Endothelial cell of umbilical vein (primary cell): ENCODE measurements at regions not wholly inside any gene's neighbourhood (a gene's known extent, or its start where the extent isn't known, plus 50 kb on each side); places are given as distances from the start of the nearest gene placed in this dataset.

ENCODE experiments used
- BruUV-seq: library from RNA; stranded (reverse); fragments of 400-500 nt; replicated peaks from 2 replicates; lab custom pipeline; 2021; lab: Mats Ljungman, UMichigan
- CTCF ChIA-PET: fragments of 300-600, 350-600 bp; sonication (Branson Sonifier 250); formaldehyde crosslinking; loops from one replicate; lab custom pipeline; 2021; ENCODE audit warnings: antibody characterized with exemption, inconsistent platforms; lab: Charles Lee
- POLR2A ChIA-PET: fragments of 300-600, 350-600 bp; sonication (Branson Sonifier 250); formaldehyde crosslinking; loops from one replicate; lab custom pipeline; 2021; ENCODE audit warnings: antibody characterized with exemption, inconsistent platforms; lab: Charles Lee
- DNase-seq: peaks from one replicate; pipeline ENCODE4 v3.0.0-alpha.2; 2011; ENCODE audit warnings: low read depth, low spot score
- FAIRE-seq: peaks from 2 replicates; lab custom pipeline; 2011; peaks lifted over from hg19 to GRCh38; lab: Jason Lieb, UNC
- H2AFZ ChIP-seq: 2 replicates; pipeline ENCODE4 v1.6.0; 2012; ENCODE audit warnings: low read depth, low read length, control low read depth, inconsistent platforms
- H3K27ac ChIP-seq: 2 replicates; pipeline ENCODE4 v1.5.1; 2011; ENCODE audit warnings: low read depth, mild to moderate bottlenecking, control low read depth, low read length, moderate library complexity; ENCODE audit not compliant: insufficient read depth
- H3K27me3 ChIP-seq, 2 experiments: 2 replicates each; pipeline versions ENCODE4 v1.6.0 to v1.6.1; 2011; ENCODE audit warnings: low read length in 2 of 2, mixed read lengths in 1 of 2; ENCODE audit not compliant: control insufficient read depth in 2 of 2, insufficient read depth in 2 of 2
- H3K36me3 ChIP-seq, 2 experiments: 2 replicates in 1 of 2; 3 replicates in 1 of 2; pipeline ENCODE4 v1.5.1; 2011; ENCODE audit warnings: low read length in 2 of 2, mild to moderate bottlenecking in 1 of 2, moderate library complexity in 1 of 2; ENCODE audit not compliant: control insufficient read depth in 2 of 2, insufficient read depth in 2 of 2; ENCODE audit errors: extremely low read depth in 1 of 2
- H3K4me1 ChIP-seq: 3 replicates; pipeline ENCODE4 v1.5.1; 2011; ENCODE audit warnings: mild to moderate bottlenecking, low read length; ENCODE audit not compliant: control insufficient read depth, insufficient read depth; ENCODE audit errors: extremely low read depth
- H3K4me2 ChIP-seq: 2 replicates; pipeline ENCODE4 v1.6.1; 2011; ENCODE audit warnings: low read length, control low read depth, mixed read lengths; ENCODE audit not compliant: insufficient read depth
- H3K4me3 ChIP-seq, 3 experiments: fragments of 200-600 bp in 1 of 3; sonication (generic), shearing (Covaris generic) in 1 of 3; replicated peaks in 1 of 3; 2 replicates each; pipeline ENCODE4 v1.5.1; 2011 to 2016; ENCODE audit warnings: control low read depth in 3 of 3, low read length in 3 of 3, mild to moderate bottlenecking in 2 of 3, inconsistent platforms in 1 of 3, low read depth in 1 of 3, moderate library complexity in 1 of 3; ENCODE audit not compliant: insufficient read depth in 1 of 3
- H3K79me2 ChIP-seq: 2 replicates; pipeline ENCODE4 v1.6.0; 2012; ENCODE audit warnings: low read length, inconsistent platforms; ENCODE audit not compliant: control insufficient read depth, insufficient read depth
- H3K9ac ChIP-seq: replicated peaks from 2 replicates; pipeline ENCODE3; 2011; ENCODE audit warnings: low read length, control low read depth; ENCODE audit not compliant: insufficient read depth; ENCODE audit errors: extremely low read depth
- H3K9me1 ChIP-seq: replicated peaks from 3 replicates; pipeline ENCODE4 v1.6.0; 2011; ENCODE audit warnings: mild to moderate bottlenecking, low read length; ENCODE audit not compliant: control insufficient read depth, insufficient read depth; ENCODE audit errors: extremely low read depth
- H3K9me3 ChIP-seq: replicated peaks from 2 replicates; pipeline ENCODE4 v1.5.1; 2012; ENCODE audit warnings: low read length, inconsistent platforms; ENCODE audit not compliant: control insufficient read depth, insufficient read depth
- H4K20me1 ChIP-seq: replicated peaks from 2 replicates; pipeline ENCODE3; 2011; ENCODE audit warnings: mild to moderate bottlenecking, low read length; ENCODE audit not compliant: control insufficient read depth, insufficient read depth; ENCODE audit errors: extremely low read depth
- CTCF ChIP-seq, 2 donors: IDR thresholded peaks; 1 replicate in 1 of 2; 2 replicates in 1 of 2; pipeline ENCODE4 v1.5.1; 2011; ENCODE audit warnings: low read length in 2 of 2, mild to moderate bottlenecking in 2 of 2, moderate library complexity in 2 of 2, control low read depth in 1 of 2, inconsistent platforms in 1 of 2, low read depth in 1 of 2; ENCODE audit not compliant: insufficient read depth in 1 of 2; ENCODE audit errors: extremely low read depth in 1 of 2
- EZH2 ChIP-seq: IDR thresholded peaks from 2 replicates; pipeline ENCODE4 v1.6.1; 2012; ENCODE audit warnings: borderline replicate concordance, low read depth, mild to moderate bottlenecking, moderate library complexity, low read length, inconsistent platforms; ENCODE audit not compliant: severe bottlenecking
- FOS ChIP-seq: IDR thresholded peaks from 2 replicates; pipeline ENCODE4 v1.6.1; 2011; ENCODE audit warnings: mild to moderate bottlenecking, low read length, moderate library complexity, borderline replicate concordance; ENCODE audit not compliant: insufficient read depth
- GATA2 ChIP-seq: IDR thresholded peaks from 2 replicates; pipeline ENCODE4 v1.7.0; 2011; ENCODE audit warnings: low read depth, mild to moderate bottlenecking, moderate library complexity, mixed read lengths, low read length; ENCODE audit not compliant: insufficient read length, insufficient read depth
- JUN ChIP-seq: IDR thresholded peaks from 2 replicates; pipeline ENCODE4 v1.6.1; 2011; ENCODE audit warnings: borderline replicate concordance, low read depth; ENCODE audit not compliant: insufficient read length, insufficient read depth
- MAX ChIP-seq: IDR thresholded peaks from 2 replicates; pipeline ENCODE4 v1.6.1; 2011; ENCODE audit not compliant: insufficient read depth, insufficient read length
- MYC ChIP-seq: IDR thresholded peaks from one replicate; pipeline ENCODE4 v1.6.1; 2011; ENCODE audit warnings: mild to moderate bottlenecking, low read depth, low read length
- POLR2A ChIP-seq: IDR thresholded peaks from 2 replicates; pipeline ENCODE4 v1.6.1; 2012; ENCODE audit warnings: low read depth, mild to moderate bottlenecking, control low read depth, low read length
- POLR2AphosphoS5 ChIP-seq: IDR thresholded peaks from 2 replicates; pipeline ENCODE4 v1.6.1; 2012; ENCODE audit warnings: low read depth, mild to moderate bottlenecking, control low read depth, low read length, moderate library complexity; ENCODE audit not compliant: insufficient read depth
- dilution Hi-C: fragments of 300-500 bp; cut with MboI; formaldehyde crosslinking; loops from one replicate; pipeline ENCODE4 v1.15.0; 2019; ENCODE audit warnings: low sequenced_read_pairs; ENCODE audit not compliant: extremely low pct_ligation_motif_present
- intact Hi-C: fragments of 100-400 bp; cut with micrococcal nuclease; formaldehyde crosslinking; loops from one replicate; pipeline ENCODE4 v1.10.0; 2022

GRCh38 chr9:82695704-82696103 is 367.2 kb downstream of the RASEF start:
- POLR2A ChIA-PET: no interaction called here
- H2AFZ ChIP-seq: no peak overlapping the region
- no peak for FAIRE-seq
- TF ChIP-seq EZH2 (no peak), MAX (no peak), CTCF (IDR thresholded peaks at IDR 0.05; ENCODE audit: extremely low read depth in 1 of 2, insufficient read depth in 1 of 2, low read depth in 1 of 2, low read length in 2 of 2) (no peak), MYC (no peak), POLR2A (no peak), GATA2 (no peak)
- H3K9me3 ChIP-seq: peaks cover 1% of the 10 kb centered on the region
- dilution Hi-C loops: no loop called here
- H3K27ac ChIP-seq: no peak overlapping the region
- no peaks in the 10 kb centered on the region for H3K79me2 ChIP-seq
- H3K36me3 ChIP-seq: no peaks in the 10 kb centered on the region
- intact Hi-C loops: no loop called here
- H3K9ac ChIP-seq: no peak overlapping the region
- no peaks in the 10 kb centered on the region for H3K27me3 ChIP-seq
- no peaks in the 10 kb centered on the region for H3K9me1 ChIP-seq
- H3K4me1 ChIP-seq: no peaks in the 10 kb centered on the region
- CTCF ChIA-PET: no interaction called here
- DNase-seq: no peak
- no TSS peak for BruUV-seq
- H4K20me1 ChIP-seq: no peaks in the 10 kb centered on the region
- no peak overlapping the region for H3K4me3 ChIP-seq
- no peak overlapping the region for H3K4me2 ChIP-seq

- Histone ChIP-seq H2AFZ (no peak overlapping the region), H3K79me2 (no peaks in the 10 kb centered on the region), H3K9ac (no peak overlapping the region), H3K9me1 (no peaks in the 10 kb centered on the region), H3K9me3 (peaks cover 2% of the 10 kb centered on the region), H3K27ac (no peak overlapping the region), H3K4me2 (no peak overlapping the region), H3K36me3 (no peaks in the 10 kb centered on the region), H3K27me3 (no peaks in the 10 kb centered on the region), H3K4me1 (no peaks in the 10 kb centered on the region), H3K4me3 (no peak overlapping the region), H4K20me1 (no peaks in the 10 kb centered on the region)
- intact Hi-C loops (no loop called here), dilution Hi-C loops (no loop called here)
- TF ChIP-seq MAX (no peak), CTCF (IDR thresholded peaks at IDR 0.05; ENCODE audit: extremely low read depth in 1 of 2, insufficient read depth in 1 of 2, low read depth in 1 of 2, low read length in 2 of 2) (no peak), EZH2 (no peak), GATA2 (no peak), JUN (no peak), POLR2A (no peak), FOS (no peak), MYC (no peak), POLR2AphosphoS5 (no peak)
- no TSS peak for BruUV-seq
- CTCF ChIA-PET: no interaction called here
- POLR2A ChIA-PET: no interaction called here
- DNase-seq: no peak
- no peak for FAIRE-seq
These were observed 356.2 kb downstream of the RASEF start for GRCh38 chr9:82706786-82707185.
